HG03280 (cell line): ENCODE measurements at regions not wholly inside any gene's neighbourhood (a gene's known extent, or its start where the extent isn't known, plus 50 kb on each side); places are given as distances from the start of the nearest gene placed in this dataset.
"Not testable (repeated sequence)": the region's sequence is repeated elsewhere in the genome, so short reads cannot be mapped to it uniquely, and the experiment has no call there.

Source experiments
- ATAC-seq: cut with Tn5 transposase; IDR thresholded peaks from one replicate; pipeline ENCODE4 v1.9.1; 2021; ENCODE audit warnings: mild to moderate bottlenecking, moderate library complexity; ENCODE audit not compliant: unreplicated experiment

DNA sequence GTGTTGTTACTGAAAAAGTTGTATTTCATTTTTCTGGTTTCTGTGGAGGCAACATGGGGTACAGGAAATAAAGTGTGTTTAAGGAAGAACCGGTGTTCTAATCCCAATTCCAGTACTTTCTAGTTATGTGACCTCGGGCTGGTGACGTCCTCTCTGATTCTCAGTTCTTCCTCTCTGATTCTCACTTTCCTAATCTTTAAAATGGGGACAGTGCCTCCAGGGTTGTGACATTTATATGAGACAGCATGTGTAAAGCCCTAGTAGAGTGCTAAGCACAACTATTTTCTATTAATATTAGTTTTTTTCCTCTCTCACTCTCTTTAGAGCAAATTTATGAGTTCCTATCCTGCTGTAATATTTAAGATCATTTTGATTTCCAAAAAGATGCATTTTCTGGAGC, 50.9 kb upstream of the PTPDC1 start:
- no peak for ATAC-seq

DNA sequence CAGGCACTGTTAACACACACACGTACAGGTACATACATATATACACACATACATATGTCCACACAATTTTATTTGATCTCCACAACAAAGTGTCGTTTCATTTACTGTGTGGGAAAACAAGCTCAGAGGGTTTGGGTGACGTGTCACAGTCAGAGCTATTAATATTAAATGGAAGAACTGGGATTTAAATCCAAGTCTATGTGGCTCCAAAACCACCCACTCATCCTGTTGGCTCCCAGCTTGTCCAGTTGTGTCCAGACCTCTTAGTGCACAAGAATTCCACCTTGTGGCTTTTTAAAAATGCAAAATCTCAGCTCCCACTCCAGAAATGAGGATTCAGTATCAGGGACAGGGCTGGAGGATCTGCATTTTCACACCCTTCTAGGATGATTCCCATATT, 52.3 kb upstream of the PTPDC1 start:
- ATAC-seq, result no peak

DNA sequence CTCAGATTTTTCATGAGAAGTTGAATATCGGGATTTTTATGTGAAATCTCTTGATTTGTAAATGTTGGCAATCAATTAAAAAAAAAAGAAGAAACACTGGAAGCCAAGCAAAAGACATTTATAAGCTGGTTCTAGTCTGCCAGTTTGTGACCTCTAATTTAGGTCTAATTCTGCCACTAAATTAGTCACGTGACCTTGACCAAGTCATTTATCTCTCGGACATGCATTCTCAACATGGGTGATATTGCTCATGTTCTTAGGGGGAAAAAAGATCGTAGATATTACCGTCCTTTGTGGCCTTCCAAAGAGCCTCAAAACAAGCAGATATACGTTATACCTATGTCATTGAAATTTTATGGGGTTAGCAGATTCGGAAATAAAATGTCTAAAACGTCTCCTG, 52.9 kb upstream of the PTPDC1 start:
- ATAC-seq, result no peak

DNA sequence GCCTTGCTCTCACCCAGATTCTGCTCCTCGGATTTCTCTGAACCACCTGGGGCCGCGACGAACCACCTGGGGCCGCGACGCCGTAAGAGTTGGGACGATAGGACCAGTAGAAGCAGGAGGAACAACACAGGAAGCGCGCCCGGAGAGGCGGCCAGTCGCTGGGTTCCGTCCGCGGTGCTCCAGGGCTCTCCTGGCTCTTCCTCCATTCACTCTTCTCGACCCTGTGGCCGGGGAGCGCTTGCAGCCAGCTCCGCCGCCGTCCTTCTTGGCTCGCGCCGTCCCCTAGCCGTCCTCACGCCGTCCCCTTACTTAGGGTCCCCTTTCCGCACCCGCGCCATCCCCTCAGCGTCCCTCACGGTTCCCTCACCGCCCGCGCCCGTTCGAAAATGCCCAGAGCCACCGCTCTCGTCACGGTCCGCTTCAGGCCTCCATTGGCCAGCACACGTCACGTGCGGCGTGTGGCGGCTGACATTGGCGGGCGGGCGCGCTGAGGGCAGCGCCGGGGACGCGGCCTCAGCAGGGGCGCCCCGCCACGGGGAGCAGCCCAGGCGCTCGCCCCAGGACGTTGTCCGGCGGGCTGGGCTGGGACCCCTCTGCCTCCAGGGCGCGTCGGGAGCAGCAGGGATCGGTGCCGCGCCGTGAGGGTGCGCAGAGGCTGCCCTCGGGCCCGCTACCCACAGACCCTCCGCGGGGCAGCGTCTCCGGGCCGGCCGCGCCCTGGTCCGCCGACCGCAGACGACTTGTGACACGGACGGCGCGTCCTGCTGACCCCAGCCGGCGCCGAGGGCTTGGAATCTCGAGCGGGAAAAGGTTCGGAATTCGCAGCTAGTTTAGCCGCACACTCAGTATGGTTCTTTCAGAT, 53.7 kb upstream of the PTPDC1 start:
- ATAC-seq, result peak; percentile 97

DNA sequence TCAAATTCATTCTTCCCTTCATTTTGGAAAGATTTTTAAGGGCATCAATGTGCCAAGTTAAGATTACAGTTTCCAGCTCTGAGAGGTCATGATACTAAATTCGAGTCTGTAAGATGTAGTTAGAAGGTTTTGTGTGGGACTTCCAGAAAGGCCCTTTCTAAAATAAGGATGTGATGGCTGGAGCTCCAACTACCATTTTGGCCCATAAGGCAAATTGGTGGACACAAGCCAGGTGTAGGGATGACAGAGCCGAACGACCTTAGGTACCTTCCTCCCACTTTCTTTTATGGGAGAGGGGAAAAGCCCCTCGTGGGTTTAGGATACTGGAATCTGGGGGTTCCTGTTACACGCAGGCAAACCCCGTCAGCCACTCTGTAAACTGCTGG, 54.3 kb upstream of the PTPDC1 start:
- ATAC-seq, result no peak

DNA sequence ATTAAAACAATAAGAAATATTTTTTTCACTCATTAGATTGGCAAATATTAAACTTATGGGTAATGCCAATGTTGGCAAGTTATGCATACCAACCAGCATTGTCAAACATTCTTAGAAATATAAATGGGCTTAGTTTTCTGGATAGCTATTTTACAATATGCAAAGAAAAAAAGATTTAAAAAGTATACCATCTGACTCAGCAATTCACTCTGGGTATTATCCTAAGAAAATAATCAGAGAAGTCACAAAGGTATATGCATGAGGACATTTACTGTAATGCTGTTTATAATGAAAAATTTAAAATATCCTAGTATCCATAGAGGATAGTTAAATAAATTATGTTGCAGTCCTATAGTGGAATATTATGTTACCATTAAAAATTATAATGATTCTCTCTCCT, 57.4 kb upstream of the PTPDC1 start:
- no peak for ATAC-seq

DNA sequence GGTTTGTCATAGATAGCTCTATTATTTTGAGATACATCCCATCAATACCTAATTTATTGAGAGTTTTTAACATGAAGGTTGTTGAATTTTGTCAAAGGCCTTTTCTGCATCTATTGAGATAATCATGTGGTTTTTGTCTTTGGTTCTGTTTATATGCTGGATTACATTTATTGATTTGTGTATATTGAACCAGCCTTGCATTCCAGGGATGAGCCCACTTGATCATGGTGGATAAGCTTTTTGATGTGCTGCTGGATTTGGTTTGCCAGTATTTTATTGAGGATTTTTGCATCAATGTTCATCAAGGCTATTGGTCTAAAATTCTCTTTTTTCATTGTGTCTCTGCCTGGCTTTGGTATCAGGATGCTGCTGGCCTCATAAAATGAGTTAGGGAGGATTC, 61.8 kb upstream of the PTPDC1 start:
- ATAC-seq, result not testable (repeated sequence)

DNA sequence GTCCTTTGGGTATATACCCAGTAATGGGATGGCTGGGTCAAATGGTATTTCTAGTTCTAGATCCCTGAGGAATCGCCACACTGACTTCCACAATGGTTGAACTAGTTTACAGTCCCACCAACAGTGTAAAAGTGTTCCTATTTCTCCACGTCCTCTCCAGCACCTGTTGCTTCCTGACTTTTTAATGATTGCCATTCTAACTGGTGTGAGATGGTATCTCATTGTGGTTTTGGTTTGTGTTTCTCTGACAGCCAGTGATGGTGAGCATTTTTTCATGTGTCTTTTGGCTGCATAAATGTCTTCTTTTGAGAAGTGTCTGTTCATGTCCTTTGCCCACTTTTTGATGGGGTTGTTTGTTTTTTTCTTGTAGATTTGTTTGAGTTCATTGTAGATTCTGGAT, 63.4 kb upstream of the PTPDC1 start:
- ATAC-seq, result not testable (repeated sequence)

DNA sequence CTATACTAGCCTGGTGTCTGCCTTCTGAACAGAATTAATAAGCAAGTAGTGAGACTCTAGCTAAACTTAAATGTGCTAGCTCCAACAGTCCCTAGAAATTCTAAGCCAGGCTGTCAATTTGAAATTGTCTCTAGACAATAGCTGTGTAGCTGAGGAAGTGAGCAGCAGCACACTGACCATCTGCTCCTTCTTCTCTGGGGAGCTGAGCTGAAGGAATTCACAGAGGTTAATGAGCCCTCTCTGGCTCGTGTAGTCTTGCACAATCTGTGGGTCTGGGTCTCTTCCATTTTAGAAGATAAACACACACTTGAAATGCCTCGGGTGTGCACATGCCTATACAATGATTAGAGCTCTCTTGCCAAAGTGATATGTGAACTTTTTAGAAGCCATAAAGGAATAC, 63.5 kb upstream of the BARX1 start:
- no peak for ATAC-seq

DNA sequence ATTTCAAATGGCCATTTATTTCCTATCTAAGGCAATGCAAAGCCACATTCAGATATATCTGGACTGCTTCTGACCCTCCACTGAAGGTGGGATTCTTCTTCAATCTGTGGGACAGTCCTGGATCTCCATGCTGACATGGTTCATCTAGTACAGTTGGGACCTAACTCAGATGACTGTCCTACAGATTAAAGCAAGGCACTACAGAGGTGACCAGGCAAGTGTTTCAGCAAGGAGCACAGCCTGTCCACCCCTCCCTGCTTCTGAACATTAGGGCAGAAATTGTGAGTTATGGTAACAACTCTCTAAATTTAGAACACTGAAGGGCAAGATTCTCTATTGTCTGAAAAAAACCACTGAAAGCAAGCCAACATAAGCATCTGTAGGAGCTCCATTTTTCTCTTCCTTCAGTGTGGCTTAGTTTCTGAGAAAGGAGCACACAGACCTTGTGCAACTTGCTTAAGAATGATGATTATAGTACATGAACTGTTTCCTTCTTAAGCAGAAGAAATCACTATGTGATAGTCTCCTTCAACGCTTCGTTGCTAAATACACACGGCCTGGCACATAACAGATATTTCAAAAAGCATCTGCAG, 62.9 kb upstream of the BARX1 start:
- ATAC-seq, result no peak

DNA sequence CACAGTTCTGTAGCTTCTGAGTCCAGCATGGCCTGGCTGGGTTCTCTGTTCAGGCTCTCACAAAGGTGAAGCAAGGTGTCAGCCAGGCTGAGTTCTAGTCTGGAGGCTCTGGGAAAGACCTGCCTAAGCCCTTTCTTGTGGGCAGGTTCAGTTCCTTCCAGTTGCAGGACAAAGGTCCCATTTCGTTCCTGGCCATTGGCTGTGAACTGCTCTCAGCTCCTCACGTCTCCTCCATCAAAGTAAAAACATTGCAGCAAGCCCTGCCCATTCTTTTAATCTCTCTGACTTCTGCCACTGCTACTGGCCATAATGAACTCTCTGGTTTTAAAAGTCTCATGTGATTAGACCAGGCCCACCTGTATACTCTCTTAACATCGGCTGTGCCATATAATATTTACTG, 61.6 kb upstream of the BARX1 start:
- no peak for ATAC-seq

DNA sequence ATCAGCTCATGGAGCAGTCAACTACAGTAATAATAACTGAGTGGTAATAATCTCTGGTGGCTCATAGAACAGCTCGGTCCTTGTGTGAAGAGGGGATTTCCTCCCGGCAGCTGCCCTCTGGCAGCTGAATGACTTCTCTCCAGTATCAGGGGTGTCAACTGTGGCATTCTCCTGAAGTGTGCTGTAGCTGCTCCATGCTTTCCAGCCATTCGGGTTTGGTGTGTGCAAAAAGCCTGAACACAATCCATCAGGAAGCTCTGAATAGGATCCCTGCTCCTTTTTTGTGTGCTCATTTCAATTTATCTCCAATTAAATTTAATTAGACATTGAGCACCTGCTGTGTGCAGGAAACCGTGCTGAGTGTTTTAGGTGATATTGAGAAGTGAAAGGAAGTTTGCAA, 59.8 kb upstream of the BARX1 start:
- ATAC-seq, result no peak

DNA sequence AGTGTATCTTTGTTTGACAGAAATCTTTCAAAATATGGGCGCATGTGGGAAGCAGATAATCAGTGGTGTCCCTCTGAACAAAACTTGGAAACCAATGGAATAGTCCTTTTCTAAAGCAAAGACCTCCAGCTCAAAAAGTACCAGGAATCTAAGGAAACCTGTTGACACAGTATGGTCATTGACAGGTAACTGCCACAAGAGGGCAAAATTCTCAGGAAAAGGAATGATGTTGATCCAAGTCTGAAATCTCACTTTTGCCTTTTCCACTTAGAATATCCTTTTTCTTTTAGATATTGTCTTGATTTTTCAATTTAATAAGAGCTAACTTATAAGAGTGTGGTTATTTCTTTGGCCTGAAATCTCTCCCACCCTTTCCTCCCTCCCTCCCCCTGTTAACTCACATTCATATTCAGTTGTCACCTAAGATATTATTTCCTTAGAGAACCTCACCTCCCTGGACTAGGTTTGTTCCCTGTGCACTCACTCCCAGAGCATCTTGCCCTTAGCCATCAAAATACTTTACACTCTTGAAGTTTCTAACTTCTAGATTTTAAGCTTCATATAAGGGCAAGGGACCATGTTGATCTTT, 59.0 kb upstream of the BARX1 start:
- no peak for ATAC-seq

DNA sequence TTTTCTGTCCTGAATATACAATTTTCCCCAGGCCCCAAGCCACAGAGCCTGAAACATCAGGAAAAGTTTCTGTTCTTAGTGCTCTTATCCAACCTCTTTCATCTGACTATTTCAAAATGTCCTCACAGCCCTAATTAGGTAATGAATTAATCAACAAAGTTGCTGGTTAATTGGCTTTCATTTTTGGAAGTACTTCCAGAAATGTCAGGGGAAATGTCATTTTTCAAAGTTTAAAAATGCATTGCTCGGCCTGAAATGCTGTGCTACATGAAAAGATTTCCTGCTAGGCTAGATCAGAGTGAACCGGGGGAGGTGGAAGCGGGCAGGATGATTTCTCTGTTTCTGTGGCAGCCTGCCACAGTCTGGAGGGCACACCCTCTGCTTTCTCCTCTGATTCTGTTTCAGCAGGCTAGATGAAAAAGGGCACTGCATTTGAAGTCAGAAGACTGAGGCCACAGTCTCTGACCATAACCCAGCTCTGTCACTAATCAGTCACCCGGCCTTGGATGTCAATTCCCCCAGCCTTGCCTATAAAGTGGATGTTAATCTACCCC, 55.9 kb upstream of the BARX1 start:
- ATAC-seq, result no peak

DNA sequence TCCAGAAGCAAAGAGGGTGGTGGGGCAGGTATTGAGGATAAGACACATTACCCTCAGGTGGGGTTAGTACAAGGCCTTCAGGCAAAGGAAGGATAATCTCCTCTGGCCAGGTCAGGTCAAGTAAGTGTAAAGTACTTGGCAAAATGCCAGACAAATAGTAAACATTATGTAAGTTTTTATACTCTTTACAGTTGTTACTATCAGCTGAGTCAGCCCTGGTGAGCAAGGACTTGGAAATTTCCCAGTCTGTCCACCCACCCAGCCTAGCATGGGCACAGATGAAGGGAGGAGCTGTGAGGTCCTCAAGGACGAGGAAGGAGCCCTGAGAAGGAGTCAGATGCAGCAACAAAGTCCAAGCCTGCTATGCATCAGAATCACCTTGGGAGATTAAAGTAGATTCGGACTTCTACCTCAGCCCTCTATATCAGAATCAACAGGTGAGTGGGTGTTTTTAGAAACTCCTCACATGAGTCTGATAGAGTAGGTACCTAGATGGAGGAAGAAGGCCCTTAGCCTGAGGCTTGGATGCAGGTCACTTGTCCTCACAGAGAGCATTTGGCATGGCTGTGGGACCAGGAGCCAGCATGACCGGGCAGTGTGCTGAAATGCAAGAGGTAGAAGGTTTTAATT, 50.2 kb upstream of the BARX1 start:
- no peak for ATAC-seq
